ENCODE measurements at regions not wholly inside any gene's neighbourhood (a gene's known extent, or its start where the extent isn't known, plus 50 kb on each side); places are given as distances from the start of the nearest gene placed in this dataset.

- no peak for DNase-seq (ENCODE audit: low read depth)
Observed at GRCh38 chr7:131721660-131722059, 165.2 kb upstream of the PODXL start.

GRCh38 chr7:131720703-131721102 is 164.3 kb upstream of the PODXL start:
- no peak for TF ChIP-seq CTCF (conservative IDR thresholded peaks at IDR 0.05; ENCODE audit: low read depth, low read length)
- H3K4me3 ChIP-seq (ENCODE audit: low read length), result no peak overlapping the region
- no peak for DNase-seq (ENCODE audit: low read depth)

More at GRCh38 chr7:131721660-131722059, 165.2 kb upstream of the PODXL start:
- H3K4me3 ChIP-seq (ENCODE audit: low read length), result no peak overlapping the region
- no peak for TF ChIP-seq CTCF (conservative IDR thresholded peaks at IDR 0.05; ENCODE audit: low read depth, low read length)

GRCh38 chr7:131717181-131717580 is 160.8 kb upstream of the PODXL start:
- no peak for TF ChIP-seq CTCF (conservative IDR thresholded peaks at IDR 0.05; ENCODE audit: low read depth, low read length)
- H3K4me3 ChIP-seq (ENCODE audit: low read length), result no peak overlapping the region
- no peak for DNase-seq (ENCODE audit: low read depth)

- DNase-seq (ENCODE audit: low read depth), result no peak
- no peak overlapping the region for H3K4me3 ChIP-seq (ENCODE audit: low read length)
- TF ChIP-seq CTCF (conservative IDR thresholded peaks at IDR 0.05; ENCODE audit: low read depth, low read length), result no peak
Observed at GRCh38 chr7:131699323-131699722, 142.9 kb upstream of the PODXL start.

GRCh38 chr7:131692131-131692960 is 135.9 kb upstream of the PODXL start:
- DNase-seq (ENCODE audit: low read depth), result no peak
- TF ChIP-seq CTCF (conservative IDR thresholded peaks at IDR 0.05; ENCODE audit: low read depth, low read length), result peak; percentile 91
- no peak overlapping the region for H3K4me3 ChIP-seq (ENCODE audit: low read length)

GRCh38 chr7:131691454-131692130 is 135.2 kb upstream of the PODXL start:
- DNase-seq (ENCODE audit: low read depth), result no peak
- H3K4me3 ChIP-seq (ENCODE audit: low read length), result no peak overlapping the region
- TF ChIP-seq CTCF (conservative IDR thresholded peaks at IDR 0.05; ENCODE audit: low read depth, low read length), result no peak

- H3K4me3 ChIP-seq (ENCODE audit: low read length), result no peak overlapping the region
- no peak for DNase-seq (ENCODE audit: low read depth)
- no peak for TF ChIP-seq CTCF (conservative IDR thresholded peaks at IDR 0.05; ENCODE audit: low read depth, low read length)
Observed at GRCh38 chr7:131690441-131690840, 134.0 kb upstream of the PODXL start.

All from retinal pigment epithelial cell (primary cell).